Central memory CD4-positive, alpha-beta T cell (primary cell): ENCODE measurements at regions not wholly inside any gene's neighbourhood (a gene's known extent, or its start where the extent isn't known, plus 50 kb on each side); places are given as distances from the start of the nearest gene placed in this dataset.
A peak's percentile ranks its signal among the peaks of the same experiment; 100 is the strongest.
"Not testable (repeated sequence)": the region's sequence is repeated elsewhere in the genome, so short reads cannot be mapped to it uniquely, and the experiment has no call there.

ENCODE experiments used
- DNase-seq: peaks from one replicate; pipeline ENCODE4 v3.0.0; 2022

DNA sequence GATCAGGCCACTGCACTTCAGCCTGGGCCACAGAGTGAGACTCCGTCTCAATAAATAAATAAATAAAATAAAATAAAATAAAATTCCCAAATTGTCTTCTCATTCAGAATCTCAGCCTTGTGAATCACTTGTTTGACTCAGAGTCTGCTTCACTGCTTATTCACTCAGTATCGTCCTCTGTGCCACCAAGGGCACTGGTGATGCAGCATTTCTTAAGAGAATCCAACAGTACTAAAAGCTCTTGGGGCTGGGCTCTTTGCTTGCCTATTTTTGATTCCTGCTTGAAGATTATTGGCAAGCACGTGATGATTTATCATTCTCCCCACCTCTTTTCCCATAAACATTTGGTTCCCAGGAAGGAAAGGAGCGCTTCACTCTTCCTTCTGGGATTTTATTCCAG is 54.8 kb upstream of the HMGB1 start:
- DNase-seq: no peak

DNA sequence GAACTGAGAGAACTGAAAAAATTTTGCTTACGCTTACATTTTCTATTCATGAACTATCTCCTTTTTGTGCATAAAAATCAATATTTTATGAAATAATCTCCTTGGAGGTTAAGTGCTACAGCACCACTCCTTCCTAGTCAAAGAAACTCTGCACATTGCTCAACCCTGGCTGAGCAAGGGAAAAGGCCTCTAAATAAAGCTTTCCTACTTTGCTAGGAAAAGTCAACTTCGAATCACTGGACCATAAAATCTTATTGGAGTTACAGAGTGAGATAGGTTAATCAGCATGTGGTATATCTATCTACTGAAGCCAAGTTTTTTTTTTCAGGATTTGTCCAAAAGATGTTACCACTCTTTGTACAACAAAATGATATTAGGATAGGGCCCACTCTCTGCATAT is 57.5 kb upstream of the HMGB1 start:
- no peak for DNase-seq

DNA sequence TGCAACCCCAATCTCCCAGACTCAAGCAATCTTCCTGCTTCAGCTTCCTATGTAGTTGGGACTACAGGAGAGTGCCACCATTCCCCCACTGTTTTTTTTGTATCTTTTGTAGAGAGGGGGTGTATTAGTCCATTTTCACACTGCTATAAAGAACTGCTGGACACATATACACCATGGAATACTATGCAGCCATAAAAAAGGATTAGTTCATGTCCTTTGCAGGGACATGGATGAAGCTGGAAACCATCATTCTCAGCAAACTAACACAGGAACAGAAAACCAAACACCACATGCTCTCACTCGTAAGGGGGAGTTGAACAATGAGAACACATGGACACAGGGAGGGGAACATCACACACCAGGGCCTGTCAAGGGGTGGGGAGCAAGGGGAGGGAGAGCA is 58.1 kb upstream of the HMGB1 start:
- not testable (repeated sequence) for DNase-seq

DNA sequence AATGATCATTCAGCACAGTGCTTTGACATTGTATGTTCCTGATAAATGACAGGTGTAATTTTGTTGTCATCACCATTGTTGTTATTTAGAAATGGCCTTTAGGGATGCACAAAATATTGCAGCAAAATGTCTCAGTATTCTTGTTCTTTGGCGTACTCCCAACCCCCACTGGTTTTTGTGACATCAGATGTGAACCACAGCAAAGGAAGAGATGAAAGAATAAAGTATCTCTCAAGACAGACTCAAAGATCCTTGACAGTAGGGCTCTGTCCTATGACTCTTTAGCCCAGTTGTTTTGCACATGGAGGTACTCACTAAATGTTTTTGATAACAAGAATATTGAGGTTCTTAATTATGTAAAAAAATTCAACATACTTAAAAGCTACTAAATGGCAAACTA is 59.5 kb upstream of the HMGB1 start:
- peak; percentile 24 for DNase-seq

DNA sequence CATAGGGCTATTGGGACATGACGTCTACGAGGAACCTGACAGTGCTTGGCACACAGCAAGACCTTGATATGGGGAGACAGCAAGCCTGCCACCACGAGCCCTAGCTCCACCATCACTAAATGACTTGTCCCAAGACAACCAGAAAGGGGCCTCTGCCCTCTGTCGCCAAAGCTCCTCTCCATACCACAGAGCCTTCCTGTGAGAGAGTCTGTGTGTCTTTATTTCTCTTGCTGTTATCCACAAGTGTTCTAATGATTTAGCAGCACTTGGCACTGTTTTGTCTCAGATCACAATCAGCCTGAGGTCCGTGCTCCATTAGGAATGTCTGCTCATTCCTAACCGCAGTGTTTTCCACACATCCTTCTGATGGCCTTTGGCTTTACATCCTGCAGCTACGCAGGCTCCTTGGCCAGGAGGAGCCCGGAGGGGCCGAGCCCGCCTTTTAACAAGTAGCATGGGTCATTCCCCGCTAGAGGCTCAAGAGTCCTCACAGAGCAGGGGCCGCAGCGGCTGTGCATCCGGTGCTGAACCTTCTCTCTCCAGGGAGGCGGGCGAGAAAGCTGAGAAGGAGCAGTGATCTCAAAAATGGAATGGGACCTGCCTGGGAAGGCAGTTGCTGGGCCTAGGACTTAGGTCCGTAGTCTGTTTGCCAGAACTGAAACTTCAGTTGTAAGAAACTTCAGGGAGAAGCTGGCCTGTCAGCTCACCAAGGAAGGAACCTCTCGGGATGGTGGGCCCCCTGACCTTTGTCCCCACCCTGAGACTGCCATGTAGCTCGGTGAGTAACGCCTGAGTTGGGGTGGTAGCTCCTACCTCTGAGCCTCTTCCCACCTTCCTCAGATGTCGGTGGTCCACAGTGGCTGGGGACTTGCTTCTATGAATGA is 61.1 kb upstream of the HMGB1 start:
- no peak for DNase-seq

DNA sequence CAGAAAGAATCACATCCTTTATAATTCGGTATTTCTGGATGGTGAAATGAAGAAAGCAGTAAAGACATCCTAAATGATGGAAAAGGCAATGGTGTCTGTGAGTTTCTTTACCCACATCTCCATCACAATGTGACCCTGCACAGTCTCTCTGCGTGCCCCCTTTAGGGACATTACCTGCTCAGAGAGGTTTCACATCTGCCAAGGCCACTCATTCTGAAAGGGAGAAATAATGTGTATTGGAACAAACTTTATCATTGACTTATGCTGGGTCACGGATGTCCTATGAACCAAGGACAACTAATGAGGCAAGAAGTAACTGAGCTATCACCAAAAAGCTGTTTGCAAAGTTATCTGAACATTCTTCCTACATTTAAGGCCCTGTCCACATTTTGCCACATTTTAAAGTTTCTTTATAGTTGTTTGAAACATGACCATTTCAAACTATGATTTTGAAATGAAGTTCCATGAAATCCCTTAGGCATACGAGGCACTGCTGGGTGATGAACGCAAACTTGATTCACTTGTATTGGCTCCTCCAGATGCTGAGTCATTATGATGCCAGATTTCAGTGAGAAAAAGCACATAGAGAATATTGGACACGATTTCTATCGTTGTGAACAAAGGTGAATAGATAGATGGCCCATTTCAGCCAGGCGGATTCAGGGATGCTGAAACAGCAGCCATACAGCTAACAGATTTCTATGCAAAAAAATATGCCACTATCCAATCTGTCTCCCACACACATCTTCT is 63.5 kb upstream of the HMGB1 start:
- no peak for DNase-seq

DNA sequence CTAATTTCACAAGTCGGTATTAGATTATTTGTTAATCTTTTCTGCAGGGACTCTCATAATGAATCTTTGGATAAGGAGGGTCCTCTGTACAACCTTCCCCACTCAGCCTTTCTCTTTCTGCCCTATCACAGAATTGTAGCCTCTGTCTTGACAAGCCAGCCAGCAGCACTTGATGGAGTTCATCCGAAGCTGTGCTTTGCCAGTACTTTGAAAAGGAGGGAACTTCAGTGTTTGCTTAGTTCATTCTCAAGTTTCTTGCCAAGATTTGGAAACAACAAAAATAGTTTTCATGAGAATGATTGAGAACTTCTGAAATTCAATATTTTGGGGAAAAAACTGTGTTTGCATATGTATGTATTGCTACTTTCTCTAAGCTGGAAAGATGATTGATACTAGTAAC is 69.3 kb upstream of the HMGB1 start:
- no peak for DNase-seq

DNA sequence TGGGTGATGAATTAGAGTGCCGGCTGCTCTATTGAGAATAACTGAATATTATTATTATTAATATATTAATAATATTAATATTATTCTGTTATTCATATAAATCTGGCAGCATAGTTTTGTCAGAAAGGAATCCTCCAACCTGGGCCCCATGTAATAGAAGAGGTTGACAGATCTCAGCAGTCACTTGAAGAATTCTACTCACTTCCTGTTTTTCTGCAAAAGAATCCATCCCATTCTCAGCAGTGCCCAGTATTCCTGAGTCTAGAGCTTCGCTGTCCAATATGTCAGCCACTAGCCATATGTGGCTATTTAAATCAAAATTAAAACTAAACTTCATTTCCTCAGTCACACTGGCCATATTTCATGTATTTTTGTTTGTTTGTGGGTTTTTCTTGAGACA is 72.4 kb upstream of the USPL1 start:
- DNase-seq: no peak

DNA sequence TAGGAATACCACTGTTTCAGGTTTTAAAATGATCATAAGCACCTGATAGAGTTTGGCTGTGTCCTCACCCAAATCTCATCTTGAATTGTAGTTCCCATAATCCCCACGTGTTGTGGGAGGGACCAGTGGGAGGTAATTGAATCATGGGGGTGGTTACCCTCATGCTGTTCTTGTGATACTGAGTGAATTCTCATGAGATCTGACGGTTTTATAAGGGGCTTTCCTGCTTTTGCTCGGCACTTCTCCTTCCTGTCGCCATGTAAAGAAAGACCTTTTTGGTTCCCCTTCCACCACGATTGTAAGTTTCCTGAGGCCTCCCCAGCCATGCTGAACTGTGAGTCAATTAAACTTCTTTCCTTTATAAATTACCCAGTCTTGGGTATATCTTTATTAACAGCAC is 69.7 kb upstream of the USPL1 start:
- DNase-seq: not testable (repeated sequence)

DNA sequence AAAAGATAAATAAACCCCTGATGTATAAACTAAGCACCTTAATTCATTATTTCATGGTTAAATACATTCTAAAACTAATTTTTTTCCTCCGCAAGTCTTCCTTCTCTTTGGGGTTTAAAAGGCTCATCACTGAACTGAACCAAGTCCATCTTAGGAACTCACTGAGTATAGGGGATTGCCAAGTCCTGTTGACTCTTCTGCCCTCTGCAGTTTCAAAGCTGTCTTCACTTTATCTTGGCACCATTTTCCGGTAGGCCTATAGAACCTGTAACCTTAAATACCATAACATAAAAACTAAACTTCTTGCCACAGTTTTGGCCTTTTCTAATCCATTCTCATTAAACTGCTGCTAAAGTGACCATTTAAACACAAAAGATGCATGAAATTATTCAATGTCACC is 66.5 kb upstream of the USPL1 start:
- DNase-seq: peak; percentile 6

DNA sequence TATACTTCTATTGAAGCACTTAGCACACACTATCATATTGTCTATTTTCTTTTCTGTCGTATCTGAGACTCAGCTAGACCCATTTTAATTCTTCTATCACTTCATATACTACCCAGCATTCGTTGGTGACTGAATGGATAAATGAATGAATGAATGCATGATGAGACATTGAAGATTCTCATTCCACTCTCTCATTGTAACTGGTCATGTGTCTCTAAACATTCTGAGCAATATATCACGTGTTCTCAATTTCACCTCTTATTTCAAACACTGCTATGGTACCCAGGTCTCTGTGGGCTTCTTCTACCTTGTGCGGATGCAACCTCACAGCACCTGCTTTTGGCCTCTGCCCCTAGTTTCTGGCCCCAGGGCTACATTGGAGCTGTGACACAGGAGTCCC is 65.2 kb upstream of the USPL1 start:
- no peak for DNase-seq

DNA sequence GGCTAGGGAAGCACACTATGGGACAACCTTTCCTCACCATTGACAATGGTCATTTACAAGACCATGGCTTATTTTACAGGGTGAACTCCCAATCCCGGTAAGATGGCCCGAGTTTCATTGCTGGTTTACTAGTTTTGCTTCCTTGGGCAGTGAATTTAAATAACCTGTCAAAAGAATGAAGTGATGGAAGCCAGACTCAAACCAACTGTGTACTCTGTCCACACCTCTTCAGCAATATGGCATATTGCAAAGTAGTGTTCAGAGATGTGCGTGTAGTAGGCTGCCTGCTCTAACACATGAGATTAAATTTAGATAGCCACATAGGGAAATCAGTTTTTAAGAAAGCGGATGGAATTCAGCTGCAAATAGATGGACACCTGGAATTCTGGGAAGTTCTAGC is 58.4 kb upstream of the USPL1 start:
- no peak for DNase-seq

DNA sequence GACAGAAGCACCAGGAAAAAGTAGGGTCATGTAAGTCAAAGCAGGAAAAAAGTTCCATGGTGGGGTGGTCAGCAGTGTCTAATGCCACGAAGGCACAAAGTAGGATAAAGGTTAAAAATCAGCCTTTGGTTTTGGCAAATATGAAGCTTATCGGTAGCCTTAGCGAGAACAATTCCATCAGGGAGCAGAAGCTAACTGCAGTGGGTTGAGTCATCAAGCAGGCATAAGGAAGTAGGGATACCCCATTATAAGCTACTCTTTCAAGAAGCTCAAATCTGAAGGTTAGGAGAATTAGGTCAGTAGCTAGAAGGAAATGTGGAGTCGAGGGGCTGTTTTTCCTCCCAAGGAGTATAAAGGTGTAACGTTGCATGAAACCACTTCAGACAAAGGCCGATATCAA is 57.5 kb upstream of the USPL1 start:
- DNase-seq: no peak

DNA sequence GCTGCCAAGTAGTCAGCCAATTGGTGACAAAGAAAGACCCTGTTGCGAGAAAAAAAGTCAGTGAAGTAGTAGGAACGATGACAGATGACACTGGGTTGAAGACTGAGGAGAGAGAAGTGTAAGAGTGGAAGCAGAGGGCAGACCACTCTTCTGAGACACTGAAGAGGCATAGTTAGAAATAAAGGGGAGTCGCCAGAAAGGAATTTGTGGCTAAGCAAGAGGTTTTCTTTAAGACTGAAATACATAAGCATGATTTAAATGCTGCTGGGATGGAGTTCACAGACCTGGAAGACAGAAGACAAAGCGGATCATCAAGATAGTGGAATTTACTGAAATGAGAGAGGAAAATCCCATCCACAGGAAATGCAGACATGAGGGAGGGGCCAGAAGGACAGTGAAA is 56.2 kb upstream of the USPL1 start:
- no peak for DNase-seq

DNA sequence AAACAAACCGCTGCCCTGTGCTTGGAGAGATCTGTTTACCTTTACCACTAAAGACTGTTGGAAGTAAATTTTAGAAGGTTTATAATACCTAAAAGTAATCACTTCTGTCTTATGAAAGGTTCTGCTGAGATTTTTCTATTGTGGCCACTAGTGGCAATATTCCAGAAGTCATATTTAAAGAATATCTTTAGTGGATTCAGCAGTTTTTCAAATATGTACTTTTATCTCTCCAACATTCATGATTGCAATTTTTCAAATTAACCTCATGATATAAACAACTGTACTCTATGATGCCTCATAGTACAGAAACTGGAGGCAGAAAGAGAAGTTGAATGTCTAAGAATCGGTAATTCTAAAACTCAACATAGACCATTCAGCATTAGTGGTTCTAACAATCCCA is 53.2 kb upstream of the USPL1 start:
- DNase-seq: no peak

DNA sequence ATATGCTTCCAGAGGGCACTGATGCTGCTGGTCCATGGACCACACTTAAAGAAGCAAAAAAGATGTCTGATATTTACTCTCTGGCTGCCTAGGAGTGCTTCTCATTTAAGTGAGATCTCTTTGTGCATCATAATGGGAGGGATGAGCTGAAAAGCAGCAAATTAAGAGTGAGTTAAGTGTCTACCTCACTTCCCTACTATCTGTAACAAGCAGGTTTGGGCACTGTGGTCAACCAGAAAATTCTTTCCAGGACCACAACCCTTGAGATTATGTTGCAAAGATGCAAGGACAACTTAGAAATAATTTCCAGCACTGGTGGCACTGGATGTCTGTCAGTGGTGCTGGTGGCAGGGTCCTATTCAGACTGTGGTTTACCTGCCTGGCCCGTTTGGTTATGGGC is 52.1 kb upstream of the USPL1 start:
- no peak for DNase-seq

DNA sequence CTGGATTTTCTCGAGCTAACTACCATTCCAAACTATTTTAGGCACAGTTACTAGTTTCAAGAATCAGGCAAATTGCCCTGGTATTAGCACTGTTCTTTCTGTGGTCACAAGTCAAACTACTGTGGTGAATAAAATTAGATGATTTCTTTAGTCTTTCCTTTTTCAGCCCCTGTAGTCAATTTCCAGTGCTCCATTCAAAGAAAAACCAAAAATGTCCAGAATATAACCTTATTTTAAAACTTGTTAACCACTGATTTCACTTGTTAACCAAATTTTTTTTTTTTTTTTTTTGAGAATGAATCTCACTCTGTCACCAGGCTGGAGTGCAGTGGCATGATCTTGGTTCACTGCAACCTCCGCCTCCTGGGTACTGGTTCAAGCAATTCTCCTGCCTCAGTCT is 50.6 kb upstream of the USPL1 start:
- no peak for DNase-seq
